Left ventricle myocardium inferior (tissue), 1 donor: ENCODE measurements at regions not wholly inside any gene's neighbourhood (a gene's known extent, or its start where the extent isn't known, plus 50 kb on each side); places are given as distances from the start of the nearest gene placed in this dataset.
"Not testable (repeated sequence)": the region's sequence is repeated elsewhere in the genome, so short reads cannot be mapped to it uniquely, and the experiment has no call there.

Source experiments
- DNase-seq: peaks from one replicate; pipeline ENCODE4 v3.0.0-alpha.2; 2020
- H3K27ac ChIP-seq: fragments of 200-600 bp; replicated peaks from 2 replicates; pipeline ENCODE4 v1.8.0; 2021
- H3K27me3 ChIP-seq: fragments of 200-600 bp; 2 replicates; pipeline ENCODE4 v1.8.0; 2021; ENCODE audit warnings: low read depth
- H3K36me3 ChIP-seq: fragments of 200-600 bp; 2 replicates; pipeline ENCODE4 v1.8.0; 2021
- H3K4me1 ChIP-seq: fragments of 200-600 bp; 2 replicates; pipeline ENCODE4 v1.8.0; 2021
- H3K4me3 ChIP-seq: fragments of 200-600 bp; 2 replicates; pipeline ENCODE4 v1.8.0; 2021; ENCODE audit warnings: mild to moderate bottlenecking, moderate library complexity
- H3K9me3 ChIP-seq: fragments of 200-600 bp; replicated peaks from 2 replicates; pipeline ENCODE4 v1.8.0; 2021
- CTCF ChIP-seq: fragments of 200-600 bp; IDR thresholded peaks from 2 replicates; pipeline ENCODE4 v1.8.0; 2021; ENCODE audit warnings: antibody characterized with exemption, mild to moderate bottlenecking, borderline replicate concordance
- intact Hi-C: fragments of 100-400 bp; cut with micrococcal nuclease; formaldehyde crosslinking; loops from one replicate; pipeline ENCODE4 v1.11.0; 2022
- donor health status: DM: no; HTN: yes; CAD: no; lungs with severe emphysema.

DNA sequence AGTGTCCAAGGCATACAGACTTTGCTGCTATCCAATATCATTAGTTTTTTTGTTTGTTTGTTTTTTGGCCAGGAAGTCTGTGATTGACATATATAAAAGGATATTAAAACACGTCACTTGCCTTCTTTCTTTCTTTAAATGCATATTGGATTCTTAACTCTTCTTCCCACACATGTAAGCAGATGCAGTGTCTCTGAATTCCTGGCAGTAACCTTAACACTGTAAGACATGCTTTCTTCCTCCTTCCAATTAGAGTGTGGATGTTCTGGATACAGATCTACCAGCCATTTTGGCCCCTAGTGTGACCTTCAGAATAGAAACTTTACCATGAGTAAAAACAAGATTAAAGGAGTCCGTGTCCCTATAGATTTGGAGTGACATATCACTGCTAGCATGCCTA, 967.4 kb upstream of the PRR20A start:
- H3K36me3 ChIP-seq: no peaks in the 10 kb centered on the region
- no peaks in the 10 kb centered on the region for H3K27me3 ChIP-seq
- intact Hi-C loops: no loop called here
- no peaks in the 10 kb centered on the region for H3K4me1 ChIP-seq
- no peak for TF ChIP-seq CTCF
- H3K4me3 ChIP-seq: no peak overlapping the region
- DNase-seq: no peak
- no peak overlapping the region for H3K27ac ChIP-seq
- H3K9me3 ChIP-seq: peaks cover 14% of the 10 kb centered on the region

- peaks cover 59% of the 10 kb centered on the region for H3K9me3 ChIP-seq
- H3K36me3 ChIP-seq: no peaks in the 10 kb centered on the region
- no peak for DNase-seq
- H3K27me3 ChIP-seq: no peaks in the 10 kb centered on the region
- H3K4me1 ChIP-seq: no peaks in the 10 kb centered on the region
- TF ChIP-seq CTCF: no peak
- intact Hi-C loops: no loop called here
- H3K4me3 ChIP-seq: no peak overlapping the region
- H3K27ac ChIP-seq: no peak overlapping the region
These were observed 958.1 kb upstream of the PRR20A start for GRCh38 chr13:56182598-56182997.

GRCh38 chr13:56187331-56187730, 953.4 kb upstream of the PRR20A start:
- DNase-seq: no peak
- Histone ChIP-seq H3K27me3 (no peaks in the 10 kb centered on the region), H3K9me3 (peaks cover 60% of the 10 kb centered on the region), H3K4me3 (no peak overlapping the region), H3K4me1 (no peaks in the 10 kb centered on the region), H3K36me3 (no peaks in the 10 kb centered on the region), H3K27ac (no peak overlapping the region)
- no peak for TF ChIP-seq CTCF
- intact Hi-C loops: no loop called here

DNA sequence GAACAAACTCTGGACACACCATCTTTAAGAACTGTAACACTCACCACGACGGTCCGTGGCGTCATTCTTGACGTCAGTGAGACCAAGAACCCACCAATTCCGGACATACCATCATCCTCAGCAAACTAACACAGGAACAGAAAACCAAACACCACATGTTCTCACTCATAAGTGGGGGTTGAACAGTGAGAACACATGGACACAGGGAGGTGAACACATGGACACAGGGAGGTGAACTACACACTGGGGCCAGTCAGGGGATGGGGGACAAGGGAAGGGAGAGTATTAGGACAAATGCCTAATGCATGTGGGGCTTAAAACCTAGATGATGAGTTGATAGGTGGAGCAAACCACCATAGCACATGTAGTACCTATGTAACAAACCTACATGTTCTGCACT, 952.1 kb upstream of the PRR20A start:
- not testable (repeated sequence) for H3K27me3 ChIP-seq, H3K4me1 ChIP-seq
- H3K9me3 ChIP-seq: peaks cover 49% of the 10 kb centered on the region

DNA sequence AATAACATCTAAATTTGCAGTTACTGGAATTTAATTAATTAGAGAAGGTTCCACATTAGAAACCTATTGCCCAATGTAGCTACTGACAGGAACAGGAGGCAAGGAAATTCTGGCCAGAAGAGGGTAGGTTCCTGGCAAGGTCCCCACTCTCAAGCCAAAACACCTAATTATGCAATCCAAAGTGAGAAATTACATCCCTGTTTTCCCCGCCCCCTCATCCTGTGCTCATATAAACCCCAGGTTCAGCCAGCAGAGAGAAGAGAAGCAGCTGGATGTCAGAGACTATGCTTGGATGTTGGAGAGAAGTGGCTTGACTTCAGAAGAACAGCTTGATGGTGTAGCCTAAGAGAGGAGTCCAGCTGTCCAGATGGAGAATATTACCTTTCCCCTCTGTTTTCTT, 951.3 kb upstream of the PRR20A start:
- intact Hi-C loops: no loop called here
- H3K4me3 ChIP-seq: no peak overlapping the region
- TF ChIP-seq CTCF: no peak
- peaks cover 48% of the 10 kb centered on the region for H3K9me3 ChIP-seq
- H3K27ac ChIP-seq: no peak overlapping the region
- no peaks in the 10 kb centered on the region for H3K36me3 ChIP-seq
- no peak for DNase-seq
- no peaks in the 10 kb centered on the region for H3K27me3 ChIP-seq
- H3K4me1 ChIP-seq: no peaks in the 10 kb centered on the region

More for the DNA sequence above, 952.1 kb upstream of the PRR20A start:
- H3K27ac ChIP-seq, H3K4me3 ChIP-seq, DNase-seq, H3K36me3 ChIP-seq, intact Hi-C loops: not testable (repeated sequence)

DNA sequence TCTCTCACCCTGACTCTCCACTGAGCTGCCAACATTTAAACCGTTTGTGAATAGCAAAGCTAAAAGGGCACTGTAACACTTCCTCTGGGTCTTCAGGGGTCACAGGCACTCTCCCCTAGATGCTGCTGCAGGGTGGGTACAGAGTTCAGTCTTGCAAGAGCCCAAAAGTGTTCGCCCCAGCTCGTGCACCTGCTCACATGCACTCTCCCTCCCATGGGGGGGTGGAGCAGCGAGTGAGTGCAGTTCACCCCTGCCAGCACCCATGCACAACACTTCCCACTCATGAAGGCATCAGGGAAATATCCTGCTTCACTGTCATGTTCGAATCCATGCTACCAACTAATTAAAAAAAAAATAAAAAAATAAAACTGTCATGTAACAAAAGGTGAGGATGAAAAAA, 950.7 kb upstream of the PRR20A start:
- Histone ChIP-seq H3K4me1 (no peaks in the 10 kb centered on the region), H3K36me3 (no peaks in the 10 kb centered on the region), H3K9me3 (peaks cover 48% of the 10 kb centered on the region), H3K4me3 (no peak overlapping the region), H3K27me3 (no peaks in the 10 kb centered on the region), H3K27ac (no peak overlapping the region)
- TF ChIP-seq CTCF: no peak
- intact Hi-C loops: no loop called here
- DNase-seq: no peak
